ENCODE measurements at regions not wholly inside any gene's neighbourhood (a gene's known extent, or its start where the extent isn't known, plus 50 kb on each side); places are given as distances from the start of the nearest gene placed in this dataset.
A peak's percentile ranks its signal among the peaks of the same experiment; 100 is the strongest.

- TF ChIP-seq CTCF (IDR thresholded peaks at IDR 0.05; ENCODE audit: low read depth, low read length): no peak
- in situ Hi-C loops (cut with HindIII; ENCODE audit: low sequenced_read_pairs): no loop called here
- H3K4me3 ChIP-seq (ENCODE audit: low read depth, low read length): no peak overlapping the region
- peak; percentile 83 for DNase-seq (ENCODE audit: low read depth, low spot score)
These were observed 81.4 kb downstream of the BBS10 start for GRCh38 chr12:76266797-76267196.

- in situ Hi-C loops (cut with HindIII; ENCODE audit: low sequenced_read_pairs): no loop called here
- TF ChIP-seq CTCF (IDR thresholded peaks at IDR 0.05; ENCODE audit: low read depth, low read length): no peak
- DNase-seq (ENCODE audit: low read depth, low spot score): no peak
- H3K4me3 ChIP-seq (ENCODE audit: low read depth, low read length): no peak overlapping the region
These were observed 82.6 kb downstream of the BBS10 start for GRCh38 chr12:76265424-76266180.

- in situ Hi-C loops (cut with HindIII; ENCODE audit: low sequenced_read_pairs): no loop called here
- H3K4me3 ChIP-seq (ENCODE audit: low read depth, low read length): no peak overlapping the region
- DNase-seq (ENCODE audit: low read depth, low spot score): no peak
- TF ChIP-seq CTCF (IDR thresholded peaks at IDR 0.05; ENCODE audit: low read depth, low read length): no peak
These were observed 83.6 kb downstream of the BBS10 start for GRCh38 chr12:76264611-76265012.

- in situ Hi-C loops (cut with HindIII; ENCODE audit: low sequenced_read_pairs): no loop called here
- TF ChIP-seq CTCF (IDR thresholded peaks at IDR 0.05; ENCODE audit: low read depth, low read length): no peak
- H3K4me3 ChIP-seq (ENCODE audit: low read depth, low read length): no peak overlapping the region
- no peak for DNase-seq (ENCODE audit: low read depth, low spot score)
These were observed 84.5 kb downstream of the BBS10 start for GRCh38 chr12:76263696-76264095.

GRCh38 chr12:76260390-76260748, 87.8 kb downstream of the BBS10 start:
- H3K4me3 ChIP-seq (ENCODE audit: low read depth, low read length): peak overlapping the region; percentile 22
- in situ Hi-C loops (cut with HindIII; ENCODE audit: low sequenced_read_pairs): no loop called here
- no peak for TF ChIP-seq CTCF (IDR thresholded peaks at IDR 0.05; ENCODE audit: low read depth, low read length)
- DNase-seq (ENCODE audit: low read depth, low spot score): no peak

GRCh38 chr12:76259660-76260389, 88.4 kb downstream of the BBS10 start:
- no peak for TF ChIP-seq CTCF (IDR thresholded peaks at IDR 0.05; ENCODE audit: low read depth, low read length)
- H3K4me3 ChIP-seq (ENCODE audit: low read depth, low read length): peak overlapping the region; percentile 22
- in situ Hi-C loops (cut with HindIII; ENCODE audit: low sequenced_read_pairs): no loop called here
- DNase-seq (ENCODE audit: low read depth, low spot score): peak; percentile 87
